Stimulated activated naive CD8-positive, alpha-beta T cell treated with anti-CD3 and anti-CD28 coated beads, Interleukin-15, Interleukin-2, amounts not matched to agents 100 ng/mL and 50 ng/mL, for 24 hours (primary cell): ENCODE measurements at regions not wholly inside any gene's neighbourhood (a gene's known extent, or its start where the extent isn't known, plus 50 kb on each side); places are given as distances from the start of the nearest gene placed in this dataset.

ENCODE experiments used
- H3K27ac Mint-ChIP-seq: one replicate; pipeline ENCODE4 v1.8.0; 2021; ENCODE audit warnings: mild to moderate bottlenecking, mixed read lengths
- H3K27me3 Mint-ChIP-seq: one replicate; pipeline ENCODE4 v1.8.0; 2021; ENCODE audit warnings: mixed read lengths
- H3K36me3 Mint-ChIP-seq: one replicate; pipeline ENCODE4 v1.8.0; 2021; ENCODE audit warnings: low read depth, mixed read lengths
- H3K4me1 Mint-ChIP-seq: one replicate; pipeline ENCODE4 v1.8.0; 2021; ENCODE audit warnings: low read depth, mixed read lengths
- H3K4me3 Mint-ChIP-seq: one replicate; pipeline ENCODE4 v1.8.0; 2021; ENCODE audit warnings: mild to moderate bottlenecking, mixed read lengths
- H3K9me3 Mint-ChIP-seq: one replicate; pipeline ENCODE4 v1.8.0; 2021; ENCODE audit warnings: mixed read lengths

DNA sequence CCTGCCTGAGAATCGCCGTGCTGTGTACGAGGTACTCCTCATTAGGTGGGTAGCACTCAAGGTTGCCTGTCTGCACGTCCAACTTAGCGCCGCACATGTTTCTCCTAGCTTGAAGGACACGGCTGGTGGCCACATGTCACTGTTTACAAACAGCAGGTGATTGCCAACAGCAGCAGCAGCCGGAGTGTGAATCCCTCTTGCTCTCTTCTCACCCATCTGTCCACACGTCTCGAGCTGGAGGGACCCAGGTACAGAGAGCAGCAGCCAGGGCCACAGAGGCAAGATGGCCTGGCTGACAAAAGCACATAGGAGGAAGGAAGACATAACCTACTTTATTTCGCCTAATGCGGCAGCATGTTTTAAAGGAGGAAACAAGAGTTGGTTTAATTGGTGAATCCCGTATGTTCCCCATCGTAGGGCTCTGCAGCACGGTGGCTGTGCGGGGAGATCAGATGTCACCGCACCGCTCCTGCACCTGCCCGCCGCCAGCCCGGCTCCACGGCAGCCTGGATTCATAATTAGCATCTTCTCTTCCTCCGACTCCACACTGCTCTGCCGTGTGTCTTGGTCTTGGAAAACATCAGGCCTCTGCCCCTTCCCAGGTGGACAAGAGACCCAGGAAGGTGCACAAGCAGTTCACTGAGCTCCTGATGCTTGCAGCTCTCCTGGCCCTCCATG is 201.6 kb upstream of the IRX1 start:
- no peak overlapping the region for H3K4me3 Mint-ChIP-seq
- H3K27ac Mint-ChIP-seq: no peak overlapping the region
- no peaks in the 10 kb centered on the region for H3K9me3 Mint-ChIP-seq
- H3K27me3 Mint-ChIP-seq: no peaks in the 10 kb centered on the region
- H3K36me3 Mint-ChIP-seq: no peaks in the 10 kb centered on the region
- no peaks in the 10 kb centered on the region for H3K4me1 Mint-ChIP-seq

DNA sequence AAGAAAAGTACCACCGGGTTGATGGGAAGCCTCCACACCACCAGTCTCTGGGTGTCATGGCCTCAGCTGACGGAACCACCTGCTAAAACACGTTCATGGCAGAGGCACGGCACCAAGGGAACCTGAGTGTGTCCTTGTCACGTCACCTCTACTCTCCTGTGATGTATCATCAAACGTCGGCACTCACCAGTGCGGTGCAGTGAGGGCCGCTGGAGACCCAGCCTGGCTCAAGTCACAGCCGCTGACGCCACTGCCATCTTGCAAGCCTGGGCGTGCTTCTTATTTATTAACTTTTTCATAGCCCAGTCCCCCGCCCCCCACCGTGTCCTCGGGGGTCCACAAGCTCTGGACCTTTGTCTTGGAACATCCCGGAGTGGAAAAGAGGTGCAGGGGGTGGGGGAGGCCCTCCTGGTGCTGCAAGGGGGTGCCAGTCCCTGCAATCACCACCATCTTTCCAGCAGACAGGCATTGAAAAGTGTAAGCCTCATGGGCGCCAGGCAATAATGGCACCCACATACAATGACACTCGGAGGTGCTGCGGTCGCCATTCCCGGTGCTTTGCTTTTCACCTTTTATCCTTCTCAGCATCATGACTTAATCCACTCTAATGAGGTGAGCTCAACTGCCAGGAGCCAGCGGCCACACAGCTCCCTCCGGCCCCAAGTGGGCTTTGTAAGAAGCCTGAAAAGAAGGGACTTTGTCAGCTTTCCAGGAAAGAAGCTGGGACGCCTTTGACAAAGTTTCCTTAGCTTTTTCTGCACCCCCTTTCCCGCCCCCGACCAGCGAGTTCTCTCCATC is 202.3 kb upstream of the IRX1 start:
- no peaks in the 10 kb centered on the region for H3K36me3 Mint-ChIP-seq
- H3K27ac Mint-ChIP-seq: no peak overlapping the region
- H3K4me1 Mint-ChIP-seq: no peaks in the 10 kb centered on the region
- H3K4me3 Mint-ChIP-seq: no peak overlapping the region
- no peaks in the 10 kb centered on the region for H3K9me3 Mint-ChIP-seq
- H3K27me3 Mint-ChIP-seq: no peaks in the 10 kb centered on the region

DNA sequence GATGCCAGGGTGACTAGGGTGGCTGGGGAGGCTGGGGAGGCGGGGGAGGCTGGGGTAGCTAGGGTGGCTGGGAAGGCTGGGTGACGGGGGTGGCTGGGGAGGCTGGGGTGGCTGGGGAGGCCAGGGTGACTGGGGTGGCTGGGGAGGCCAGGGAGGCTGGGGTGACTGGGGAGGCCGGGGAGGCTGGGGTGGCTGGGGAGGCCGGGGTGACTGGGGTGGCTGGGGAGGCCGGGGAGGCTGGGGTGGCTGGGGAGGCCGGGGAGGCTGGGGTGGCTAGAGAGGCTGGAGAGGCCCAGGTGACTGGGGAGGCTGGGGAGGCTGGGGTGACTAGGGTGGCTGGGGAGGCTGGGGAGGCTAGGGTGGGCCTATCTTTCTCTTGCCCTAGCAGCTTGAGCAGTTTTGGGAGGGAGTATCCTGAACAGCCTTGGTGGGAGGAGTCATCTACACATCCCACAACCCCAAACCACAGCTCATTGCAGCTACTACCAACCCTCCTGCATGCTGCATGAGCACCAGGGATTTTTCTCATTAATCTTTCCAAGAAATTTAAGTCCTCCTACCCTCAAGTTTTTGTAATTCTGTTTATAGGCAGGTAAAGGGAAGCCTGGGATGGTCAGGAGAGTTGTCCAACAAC is 203.2 kb upstream of the IRX1 start:
- Mint-ChIP-seq H3K4me1 (no peaks in the 10 kb centered on the region), H3K9me3 (no peaks in the 10 kb centered on the region)

DNA sequence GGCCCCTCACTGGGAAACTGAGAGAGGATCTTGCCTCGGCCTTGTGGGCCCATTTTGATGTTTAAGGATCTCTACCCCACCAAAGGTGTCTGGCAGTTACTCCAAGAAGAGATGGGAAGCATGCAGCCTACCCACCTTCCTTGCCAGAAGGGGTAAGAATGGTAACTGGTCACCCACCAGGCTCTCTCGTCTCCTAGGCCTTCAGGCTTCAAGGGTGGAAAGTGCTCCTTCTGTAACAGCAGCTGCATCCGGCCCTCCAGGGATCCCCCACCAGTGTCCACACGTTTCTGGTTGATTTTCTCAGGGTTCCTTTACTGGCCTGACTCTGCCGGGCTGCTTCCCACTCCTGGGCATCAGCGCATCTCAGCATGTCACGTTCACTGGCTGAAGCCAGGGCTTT is 204.4 kb upstream of the IRX1 start:
- Mint-ChIP-seq H3K36me3 (no peaks in the 10 kb centered on the region), H3K4me3 (no peak overlapping the region), H3K4me1 (no peaks in the 10 kb centered on the region), H3K27me3 (no peaks in the 10 kb centered on the region), H3K9me3 (no peaks in the 10 kb centered on the region), H3K27ac (no peak overlapping the region)

More for the DNA sequence above, 203.2 kb upstream of the IRX1 start:
- Mint-ChIP-seq H3K27ac (no peak overlapping the region), H3K27me3 (no peaks in the 10 kb centered on the region), H3K36me3 (no peaks in the 10 kb centered on the region), H3K4me3 (no peak overlapping the region)

DNA sequence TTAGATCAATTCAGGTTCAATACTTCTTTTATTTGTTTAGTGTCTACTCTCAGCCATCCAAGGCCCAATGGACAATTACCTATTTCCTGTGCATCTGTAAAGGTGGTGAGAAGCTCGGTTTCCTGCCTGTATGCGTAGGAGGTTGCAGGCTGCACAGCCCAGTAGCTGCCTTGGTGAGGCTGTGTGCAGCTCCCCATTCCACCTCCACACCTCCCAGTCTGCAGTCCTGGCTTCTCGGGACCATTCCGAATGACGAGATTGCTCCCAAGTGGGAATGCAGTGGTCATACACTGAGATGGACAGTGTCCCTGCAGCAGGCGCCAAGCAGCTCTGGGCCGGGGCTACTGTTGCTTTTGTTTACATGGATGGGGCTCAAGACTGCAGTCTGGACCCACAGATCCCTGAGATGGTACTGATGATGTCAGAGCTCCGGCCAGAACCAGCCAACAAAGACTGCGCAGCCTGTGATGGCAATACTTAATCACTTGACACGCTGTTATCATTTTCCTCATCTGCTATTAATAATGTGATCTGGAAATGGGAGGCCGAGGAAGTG is 206.1 kb upstream of the IRX1 start:
- H3K27me3 Mint-ChIP-seq: no peaks in the 10 kb centered on the region
- H3K27ac Mint-ChIP-seq: no peak overlapping the region
- H3K9me3 Mint-ChIP-seq: no peaks in the 10 kb centered on the region
- no peak overlapping the region for H3K4me3 Mint-ChIP-seq
- H3K36me3 Mint-ChIP-seq: no peaks in the 10 kb centered on the region
- no peaks in the 10 kb centered on the region for H3K4me1 Mint-ChIP-seq

DNA sequence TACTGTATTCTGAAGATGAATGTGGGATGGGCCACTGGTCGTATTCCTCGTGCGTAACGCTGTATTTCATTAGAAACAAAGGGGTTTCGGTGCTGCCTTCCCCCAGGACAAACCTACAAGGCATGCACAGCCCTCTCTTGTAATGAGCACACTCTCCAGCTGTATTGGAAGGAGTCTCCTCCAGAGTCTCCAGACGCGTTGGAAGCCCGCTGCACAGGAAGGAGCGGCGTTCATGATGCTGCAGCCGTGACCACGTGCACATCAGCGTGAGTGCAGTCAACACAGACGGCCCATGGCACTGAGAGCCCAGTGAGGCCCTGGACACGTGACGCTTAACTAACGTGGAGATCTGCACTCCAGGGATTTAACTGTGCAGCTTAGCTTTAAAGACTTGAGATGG is 209.0 kb upstream of the IRX1 start:
- Mint-ChIP-seq H3K4me3 (no peak overlapping the region), H3K9me3 (peaks cover 6% of the 10 kb centered on the region), H3K4me1 (no peaks in the 10 kb centered on the region), H3K27ac (no peak overlapping the region), H3K36me3 (no peaks in the 10 kb centered on the region), H3K27me3 (no peaks in the 10 kb centered on the region)

DNA sequence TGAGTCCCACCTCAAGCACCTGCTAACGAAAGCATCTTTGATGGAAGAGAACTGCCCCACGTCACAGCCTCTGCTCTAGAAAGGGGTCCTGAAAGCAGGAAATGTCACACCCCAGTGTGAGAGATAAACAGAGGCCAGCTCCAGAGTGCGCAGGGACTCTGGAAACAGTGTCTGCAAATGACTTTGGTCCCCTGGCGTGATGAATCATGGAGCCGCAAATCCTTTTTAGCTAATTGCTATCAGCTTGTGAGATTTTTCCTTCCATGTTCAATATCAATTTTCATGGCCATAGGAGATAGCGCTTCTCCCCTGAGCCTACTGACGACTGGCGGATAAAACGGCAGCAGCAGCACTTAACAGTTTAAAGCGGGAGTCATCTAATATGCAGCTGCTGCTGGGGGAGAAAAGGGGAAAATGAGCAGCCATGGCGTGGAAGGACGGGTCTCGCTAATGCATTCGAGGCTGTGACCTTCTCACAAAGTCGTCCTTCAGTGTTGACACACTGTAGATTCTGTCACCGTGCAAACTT is 209.6 kb upstream of the IRX1 start:
- Mint-ChIP-seq H3K4me3 (no peak overlapping the region), H3K27me3 (no peaks in the 10 kb centered on the region), H3K9me3 (peaks cover 6% of the 10 kb centered on the region), H3K36me3 (no peaks in the 10 kb centered on the region), H3K27ac (no peak overlapping the region), H3K4me1 (no peaks in the 10 kb centered on the region)

DNA sequence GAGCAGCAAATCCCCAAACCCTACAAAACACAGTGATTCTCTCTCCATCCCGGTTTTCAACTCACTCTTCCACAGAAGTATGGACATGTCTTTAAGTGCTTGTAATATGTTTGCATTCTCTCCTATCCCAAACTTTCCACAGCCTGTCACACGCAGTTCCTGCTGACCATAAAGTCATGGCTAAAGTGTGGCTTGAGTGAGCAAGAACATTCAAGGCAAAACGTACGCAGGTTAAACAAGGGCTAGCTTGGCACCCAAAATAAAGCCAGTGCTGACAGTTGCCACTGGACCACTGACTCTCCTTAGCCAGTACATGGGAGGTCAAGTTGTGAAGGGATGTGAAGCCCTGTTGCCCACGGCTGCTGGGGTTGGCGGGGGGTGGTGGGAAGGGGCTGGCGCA is 211.1 kb upstream of the IRX1 start:
- H3K4me3 Mint-ChIP-seq: no peak overlapping the region
- H3K27ac Mint-ChIP-seq: no peak overlapping the region
- H3K27me3 Mint-ChIP-seq: no peaks in the 10 kb centered on the region
- no peaks in the 10 kb centered on the region for H3K36me3 Mint-ChIP-seq
- no peaks in the 10 kb centered on the region for H3K4me1 Mint-ChIP-seq
- H3K9me3 Mint-ChIP-seq: peaks cover 6% of the 10 kb centered on the region

DNA sequence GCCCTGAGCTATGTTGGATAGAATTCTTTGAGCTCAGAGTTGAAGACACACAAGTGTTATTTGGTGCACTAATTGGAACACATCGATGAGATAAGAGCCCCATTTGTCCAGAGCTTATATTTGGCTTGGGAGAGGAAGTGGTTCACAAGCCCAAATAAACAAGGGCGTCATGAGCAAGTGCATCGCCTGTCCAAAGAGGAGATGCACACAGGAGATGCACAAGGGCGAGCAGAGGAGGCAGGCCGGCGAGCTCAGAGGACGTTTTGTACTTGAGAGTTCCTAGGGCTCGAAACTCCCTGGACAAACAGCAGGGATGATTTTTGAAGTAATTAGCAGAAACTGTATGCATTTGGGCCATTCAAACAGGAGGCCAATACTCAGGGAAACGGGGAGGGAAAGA is 212.8 kb upstream of the IRX1 start:
- peaks cover 6% of the 10 kb centered on the region for H3K9me3 Mint-ChIP-seq
- no peaks in the 10 kb centered on the region for H3K4me1 Mint-ChIP-seq
- no peak overlapping the region for H3K4me3 Mint-ChIP-seq
- H3K27ac Mint-ChIP-seq: no peak overlapping the region
- H3K27me3 Mint-ChIP-seq: no peaks in the 10 kb centered on the region
- no peaks in the 10 kb centered on the region for H3K36me3 Mint-ChIP-seq

DNA sequence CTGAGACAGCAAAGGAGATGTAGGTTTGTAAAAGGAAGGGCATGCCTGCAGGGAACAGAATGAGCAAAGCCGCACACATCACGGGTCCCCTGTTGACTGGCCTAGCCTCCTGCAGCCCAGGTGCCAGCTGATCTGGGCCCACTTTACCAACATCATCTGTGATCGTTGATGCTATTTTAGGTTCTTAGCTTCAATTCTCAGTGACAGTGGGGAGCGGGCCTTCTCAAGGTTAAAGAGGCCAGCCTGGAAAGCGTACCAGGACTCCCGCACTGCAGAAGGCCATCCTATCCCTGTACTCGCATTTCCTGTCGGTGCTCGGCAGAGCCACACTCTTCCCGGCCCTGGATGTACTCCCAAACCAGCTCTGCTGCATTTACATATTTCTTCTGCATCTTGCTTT is 213.5 kb upstream of the IRX1 start:
- H3K27me3 Mint-ChIP-seq: no peaks in the 10 kb centered on the region
- no peak overlapping the region for H3K4me3 Mint-ChIP-seq
- no peak overlapping the region for H3K27ac Mint-ChIP-seq
- H3K4me1 Mint-ChIP-seq: no peaks in the 10 kb centered on the region
- H3K36me3 Mint-ChIP-seq: no peaks in the 10 kb centered on the region
- H3K9me3 Mint-ChIP-seq: peaks cover 6% of the 10 kb centered on the region

DNA sequence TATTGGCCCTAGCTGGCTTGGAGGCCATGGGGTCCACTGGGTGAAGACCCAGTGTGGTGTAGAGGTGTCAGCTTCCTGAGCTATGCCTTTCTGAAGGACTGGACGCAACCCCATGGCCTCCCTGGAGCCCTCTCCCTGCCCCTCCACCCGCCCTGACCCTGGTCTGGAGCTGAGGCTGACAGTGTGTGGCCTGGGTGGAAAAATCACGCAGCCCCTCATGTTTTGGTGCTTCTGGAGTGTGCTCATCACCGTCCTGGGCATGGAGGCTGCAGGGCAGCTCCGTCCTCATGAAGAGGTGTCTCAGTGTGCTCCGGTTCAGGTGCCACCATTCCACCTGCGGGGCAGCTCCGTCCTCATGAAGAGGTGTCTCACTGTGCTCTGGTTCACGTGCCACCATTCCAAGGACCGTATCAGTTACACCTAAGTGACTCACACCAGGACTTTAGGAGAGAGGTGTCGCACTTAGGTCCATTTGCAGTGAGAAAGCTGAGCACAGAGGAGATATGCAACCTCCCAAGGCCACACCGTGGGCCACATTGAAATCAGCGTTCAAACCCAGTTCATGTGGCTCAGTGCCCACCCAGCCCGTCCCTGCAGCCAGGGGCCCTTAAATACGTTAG is 214.3 kb upstream of the IRX1 start:
- no peak overlapping the region for H3K4me3 Mint-ChIP-seq
- H3K9me3 Mint-ChIP-seq: peaks cover 6% of the 10 kb centered on the region
- H3K27me3 Mint-ChIP-seq: no peaks in the 10 kb centered on the region
- H3K27ac Mint-ChIP-seq: no peak overlapping the region
- H3K4me1 Mint-ChIP-seq: no peaks in the 10 kb centered on the region
- no peaks in the 10 kb centered on the region for H3K36me3 Mint-ChIP-seq

DNA sequence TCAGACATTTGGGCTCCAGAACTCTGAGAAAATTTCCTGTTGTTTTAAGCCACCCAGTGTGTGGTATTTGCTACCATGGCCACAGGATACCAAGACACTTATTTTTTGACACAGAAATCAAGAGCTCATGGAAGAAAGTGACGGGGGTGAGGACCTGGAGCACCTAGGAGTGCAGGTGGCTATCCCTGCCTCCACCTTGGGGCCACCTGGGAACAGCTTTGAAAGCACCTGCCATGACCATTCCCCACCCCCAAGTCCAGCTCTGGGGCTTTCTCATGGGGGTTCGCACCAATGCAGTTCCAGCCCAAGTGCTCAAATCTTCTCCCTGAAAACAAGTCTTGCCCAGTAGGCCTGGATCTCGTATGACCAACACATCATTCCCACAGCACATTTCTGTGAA is 214.9 kb upstream of the IRX1 start:
- Mint-ChIP-seq H3K4me1 (no peaks in the 10 kb centered on the region), H3K4me3 (no peak overlapping the region), H3K27ac (no peak overlapping the region), H3K27me3 (no peaks in the 10 kb centered on the region), H3K9me3 (peaks cover 6% of the 10 kb centered on the region), H3K36me3 (no peaks in the 10 kb centered on the region)

DNA sequence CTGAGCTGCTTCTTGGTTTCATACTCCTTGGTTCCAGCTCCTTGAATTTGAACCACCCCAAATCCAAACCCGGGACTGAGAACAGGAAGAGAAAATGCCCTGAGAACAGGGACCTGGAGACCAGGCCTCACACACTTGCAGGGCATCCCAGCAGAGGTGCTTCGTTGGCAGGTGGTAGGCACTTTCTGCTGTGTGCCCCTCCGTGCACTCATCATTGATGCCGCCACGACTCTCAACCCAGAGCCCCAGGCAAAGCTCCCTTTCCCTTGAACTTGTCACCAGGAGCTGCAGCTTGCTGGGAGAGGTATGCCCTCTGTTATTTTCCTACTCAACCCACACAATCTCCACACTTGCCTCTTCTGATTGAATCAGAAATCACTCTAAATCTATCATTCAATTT is 217.8 kb upstream of the IRX1 start:
- no peaks in the 10 kb centered on the region for H3K4me1 Mint-ChIP-seq
- no peaks in the 10 kb centered on the region for H3K27me3 Mint-ChIP-seq
- H3K4me3 Mint-ChIP-seq: no peak overlapping the region
- H3K9me3 Mint-ChIP-seq: peaks cover 13% of the 10 kb centered on the region
- H3K36me3 Mint-ChIP-seq: no peaks in the 10 kb centered on the region
- H3K27ac Mint-ChIP-seq: no peak overlapping the region

DNA sequence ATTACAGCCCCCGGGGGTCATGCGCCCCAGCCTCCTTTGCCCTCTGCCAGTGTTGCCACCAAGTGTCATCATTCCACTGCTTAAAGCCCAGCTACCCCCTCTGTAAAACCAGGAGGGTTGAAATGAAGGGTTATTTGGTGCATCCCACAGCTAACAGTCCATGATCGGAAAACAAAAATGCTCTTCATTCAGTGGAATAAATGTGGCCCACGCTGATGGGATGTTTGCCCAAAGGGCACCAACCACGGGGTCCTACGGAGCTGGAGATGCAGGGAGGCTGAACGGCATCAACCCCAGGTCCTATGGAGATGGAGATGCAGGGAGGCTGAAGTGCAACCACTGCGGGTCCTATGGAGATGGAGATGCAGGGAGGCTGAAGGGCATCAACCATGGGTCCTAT is 218.5 kb upstream of the IRX1 start:
- peaks cover 11% of the 10 kb centered on the region for H3K9me3 Mint-ChIP-seq
- no peaks in the 10 kb centered on the region for H3K4me1 Mint-ChIP-seq
- H3K27me3 Mint-ChIP-seq: no peaks in the 10 kb centered on the region
- H3K4me3 Mint-ChIP-seq: no peak overlapping the region
- no peaks in the 10 kb centered on the region for H3K36me3 Mint-ChIP-seq
- no peak overlapping the region for H3K27ac Mint-ChIP-seq

DNA sequence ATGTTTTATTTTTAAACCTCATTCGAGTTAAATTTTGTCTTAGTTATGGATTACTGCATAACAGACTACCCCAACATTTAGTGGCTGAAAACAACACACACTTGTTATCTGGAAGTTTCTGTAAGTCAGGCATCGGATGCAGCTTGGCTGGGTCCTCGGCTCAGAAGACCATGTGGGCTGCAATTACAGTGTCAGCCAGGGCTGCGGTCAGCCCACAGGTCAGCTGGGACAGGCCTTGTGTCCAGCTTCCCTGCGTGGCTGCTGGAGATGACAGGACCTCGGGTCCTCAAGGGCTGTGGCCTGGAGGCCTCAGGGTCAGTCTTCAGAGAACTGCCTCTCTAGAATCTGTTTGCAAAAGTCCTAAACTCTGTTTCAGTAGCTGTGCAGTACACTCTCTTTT is 219.0 kb upstream of the IRX1 start:
- Mint-ChIP-seq H3K9me3 (peaks cover 11% of the 10 kb centered on the region), H3K36me3 (no peaks in the 10 kb centered on the region), H3K27me3 (no peaks in the 10 kb centered on the region), H3K4me1 (no peaks in the 10 kb centered on the region), H3K27ac (no peak overlapping the region), H3K4me3 (no peak overlapping the region)
